VCaP (cell line): ENCODE measurements at regions not wholly inside any gene's neighbourhood (a gene's known extent, or its start where the extent isn't known, plus 50 kb on each side); places are given as distances from the start of the nearest gene placed in this dataset.
A peak's percentile ranks its signal among the peaks of the same experiment; 100 is the strongest.
"Not testable (repeated sequence)": the region's sequence is repeated elsewhere in the genome, so short reads cannot be mapped to it uniquely, and the experiment has no call there.

Experiments used
- H3K27ac ChIP-seq: fragments of 450-650 bp; 2 replicates; pipeline ENCODE4 v1.5.1; 2017
- TF ChIP-seq, protein P1 (sequence below): fragments of 450-650 bp; conservative IDR thresholded peaks from 2 replicates; pipeline ENCODE4 v1.5.1; 2017; ENCODE audit warnings: mild to moderate bottlenecking, moderate library complexity

DNA sequence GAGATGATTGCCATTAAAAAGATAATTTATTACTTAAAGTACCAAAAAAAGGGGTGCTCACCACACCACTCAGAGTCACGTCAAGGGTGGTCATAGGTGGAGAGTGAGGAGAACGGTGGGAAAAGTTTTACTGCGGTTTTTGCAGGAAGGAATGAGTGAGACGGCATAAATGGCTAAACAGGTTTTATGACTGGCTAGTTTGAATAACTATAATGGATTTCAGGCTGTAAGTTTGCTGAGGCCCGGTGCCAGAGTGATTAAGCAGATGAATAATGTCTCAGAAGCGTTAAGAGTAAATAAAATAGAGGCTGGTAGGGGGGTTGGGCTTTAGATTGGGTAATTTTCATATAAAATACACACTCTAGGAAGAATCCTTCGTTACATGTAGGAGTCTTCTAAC is 1337.8 kb downstream of the AMY1C start:
- no peak overlapping the region for H3K27ac ChIP-seq
- TF ChIP-seq, protein P1, sequence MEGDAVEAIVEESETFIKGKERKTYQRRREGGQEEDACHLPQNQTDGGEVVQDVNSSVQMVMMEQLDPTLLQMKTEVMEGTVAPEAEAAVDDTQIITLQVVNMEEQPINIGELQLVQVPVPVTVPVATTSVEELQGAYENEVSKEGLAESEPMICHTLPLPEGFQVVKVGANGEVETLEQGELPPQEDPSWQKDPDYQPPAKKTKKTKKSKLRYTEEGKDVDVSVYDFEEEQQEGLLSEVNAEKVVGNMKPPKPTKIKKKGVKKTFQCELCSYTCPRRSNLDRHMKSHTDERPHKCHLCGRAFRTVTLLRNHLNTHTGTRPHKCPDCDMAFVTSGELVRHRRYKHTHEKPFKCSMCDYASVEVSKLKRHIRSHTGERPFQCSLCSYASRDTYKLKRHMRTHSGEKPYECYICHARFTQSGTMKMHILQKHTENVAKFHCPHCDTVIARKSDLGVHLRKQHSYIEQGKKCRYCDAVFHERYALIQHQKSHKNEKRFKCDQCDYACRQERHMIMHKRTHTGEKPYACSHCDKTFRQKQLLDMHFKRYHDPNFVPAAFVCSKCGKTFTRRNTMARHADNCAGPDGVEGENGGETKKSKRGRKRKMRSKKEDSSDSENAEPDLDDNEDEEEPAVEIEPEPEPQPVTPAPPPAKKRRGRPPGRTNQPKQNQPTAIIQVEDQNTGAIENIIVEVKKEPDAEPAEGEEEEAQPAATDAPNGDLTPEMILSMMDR: no peak

DNA sequence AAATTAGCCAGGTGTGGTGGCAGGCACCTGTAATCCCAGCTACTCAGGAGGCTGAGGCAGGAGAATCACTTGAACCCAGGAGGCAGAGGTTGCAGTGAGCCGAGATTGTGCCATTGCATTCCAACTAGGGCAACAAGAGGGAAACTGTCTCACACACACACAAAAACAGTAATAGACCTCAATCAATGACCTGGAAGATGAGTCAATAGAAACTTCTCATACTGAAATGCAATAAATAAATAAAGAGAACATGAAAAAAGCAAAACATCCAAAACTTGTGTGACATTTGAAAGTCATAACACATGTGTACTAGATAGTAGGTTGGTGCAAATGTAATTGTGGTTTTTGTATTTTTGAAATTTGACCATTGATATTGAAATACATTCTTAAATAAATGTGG is 1338.5 kb downstream of the AMY1C start:
- TF ChIP-seq, protein P1: no peak
- no peak overlapping the region for H3K27ac ChIP-seq

- not testable (repeated sequence) for H3K27ac ChIP-seq
Observed at GRCh38 chr1:105093893-105094292, 1344.2 kb downstream of the AMY1C start.

DNA sequence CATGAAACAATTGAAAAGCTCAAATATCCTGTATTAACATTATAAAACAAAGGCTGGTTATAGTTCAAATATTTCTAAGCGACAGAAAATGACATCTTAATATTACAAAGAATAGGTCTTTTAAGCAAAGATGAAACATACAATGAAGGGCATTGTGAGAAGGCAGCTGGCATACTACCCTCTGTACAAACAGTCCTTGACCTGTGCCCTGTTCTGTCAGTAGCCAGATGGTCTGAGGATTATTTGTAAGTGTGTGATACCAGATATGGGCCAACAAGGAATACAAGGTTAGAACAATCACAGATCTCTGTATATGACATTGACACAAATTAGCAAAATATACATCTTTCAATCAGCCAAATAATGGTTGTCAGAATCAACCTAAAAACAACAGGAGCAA is 1350.4 kb downstream of the AMY1C start:
- TF ChIP-seq, protein P1: no peak

DNA sequence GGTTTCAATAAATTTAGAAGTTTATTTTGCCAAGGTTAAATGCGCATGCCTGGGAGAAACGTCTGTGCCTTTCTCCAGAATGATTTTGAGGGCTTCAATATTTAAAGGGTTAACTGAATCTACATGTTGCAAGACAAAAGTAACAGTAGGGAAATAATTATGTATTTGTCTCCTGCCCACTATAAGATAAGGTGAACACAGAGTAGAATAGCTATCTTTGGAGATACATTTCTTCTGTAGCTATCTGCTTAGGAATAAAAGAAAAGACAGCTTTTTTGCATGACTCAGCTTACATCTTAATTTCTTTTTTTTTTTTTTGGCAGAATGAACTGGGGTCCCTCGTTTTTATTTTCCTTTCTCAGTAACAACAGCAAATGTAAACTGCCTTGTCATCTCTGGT is 1351.6 kb downstream of the AMY1C start:
- TF ChIP-seq, protein P1: no peak
- no peak overlapping the region for H3K27ac ChIP-seq

More for the DNA sequence above, 1350.4 kb downstream of the AMY1C start:
- no peak overlapping the region for H3K27ac ChIP-seq

DNA sequence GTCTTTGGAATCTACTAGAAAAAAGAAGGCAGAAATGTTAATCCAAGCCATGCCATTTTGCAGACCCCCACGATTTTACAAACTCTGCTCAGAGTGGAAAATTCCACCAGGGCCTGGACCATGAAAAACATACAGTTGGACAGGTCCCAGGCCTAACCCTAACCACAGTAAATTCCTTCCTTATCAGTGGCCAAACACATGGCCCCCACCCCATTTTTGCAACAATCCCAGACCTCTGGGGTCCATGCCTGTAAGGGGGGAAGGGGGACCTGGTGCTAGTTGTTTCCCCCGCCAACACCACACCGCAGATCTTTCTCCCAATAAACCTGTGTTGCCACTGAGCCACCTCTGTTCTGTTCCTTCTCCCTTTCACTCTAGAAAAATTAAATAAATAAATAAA is 1352.7 kb downstream of the AMY1C start:
- TF ChIP-seq, protein P1: no peak

GRCh38 chr1:105122041-105122440 is 1372.3 kb downstream of the AMY1C start:
- TF ChIP-seq, protein P1: no peak
- no peak overlapping the region for H3K27ac ChIP-seq

More for the DNA sequence above, 1352.7 kb downstream of the AMY1C start:
- no peak overlapping the region for H3K27ac ChIP-seq

DNA sequence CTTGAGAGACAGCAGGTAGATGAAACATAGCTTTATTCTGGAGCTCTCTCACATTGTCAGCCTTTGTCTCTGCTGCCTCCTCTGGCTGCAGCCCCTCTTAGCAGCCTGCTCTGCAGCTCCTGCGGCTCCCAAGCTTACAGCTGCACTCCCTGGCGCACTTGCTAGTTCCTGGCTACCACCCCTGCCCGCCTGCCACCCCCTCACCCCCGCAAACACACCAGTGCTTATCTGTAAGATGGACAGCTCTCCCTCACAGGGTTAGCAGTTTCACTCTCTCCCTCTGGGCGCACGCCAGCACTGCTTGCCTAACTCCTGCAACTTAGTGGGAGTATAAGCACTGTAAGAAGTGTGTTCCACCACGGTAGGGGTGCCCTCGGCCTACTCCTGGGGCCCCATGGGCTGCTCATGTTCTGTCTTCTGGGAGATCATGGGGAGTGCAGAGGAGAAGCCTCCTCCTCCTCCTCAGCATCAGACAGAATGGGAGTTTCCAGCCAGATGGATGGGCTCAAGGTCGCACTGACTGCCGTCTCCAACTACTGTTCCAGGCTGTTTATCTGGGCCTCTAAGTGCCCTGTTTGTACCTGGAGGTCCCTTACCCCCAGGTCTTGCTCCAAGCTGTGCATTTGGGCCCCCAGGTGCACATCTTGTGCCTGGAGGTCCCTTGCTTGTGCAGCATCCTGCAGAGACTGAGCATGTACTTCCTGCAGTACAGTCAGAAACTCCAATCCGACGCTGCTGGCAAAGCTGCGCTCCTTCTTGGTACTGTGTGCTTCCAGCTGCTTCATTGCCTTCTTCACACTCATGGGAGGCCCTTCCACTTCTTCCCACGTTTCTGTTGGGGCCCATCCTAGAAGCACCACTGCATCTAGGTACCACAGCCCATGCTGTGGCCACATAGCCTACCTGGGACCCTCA is 1388.1 kb downstream of the AMY1C start:
- peak overlapping the region; percentile 58 for H3K27ac ChIP-seq

More for the DNA sequence above, 1388.1 kb downstream of the AMY1C start:
- TF ChIP-seq, protein P1: peak; percentile 63
